Activated CD4-positive, alpha-beta T cell treated with anti-CD3 and anti-CD28 coated beads, Interleukin-2, amount 50 U/mL, for 48 hours (primary cell): ENCODE measurements at regions not wholly inside any gene's neighbourhood (a gene's known extent, or its start where the extent isn't known, plus 50 kb on each side); places are given as distances from the start of the nearest gene placed in this dataset.
"Not testable (repeated sequence)": the region's sequence is repeated elsewhere in the genome, so short reads cannot be mapped to it uniquely, and the experiment has no call there.

Experiments used
- DNase-seq, 2 experiments: peaks; one replicate each; pipeline ENCODE4 v3.0.0-alpha.2; 2020

GRCh38 chr18:56487801-56488200 lies 150.6 kb downstream of the TXNL1 start:
- DNase-seq, result no peak

- no peak for DNase-seq
These were observed 155.0 kb downstream of the TXNL1 start for GRCh38 chr18:56483386-56483785.

GRCh38 chr18:56482813-56483212 lies 155.6 kb downstream of the TXNL1 start:
- DNase-seq, result not testable (repeated sequence)

GRCh38 chr18:56481751-56482150 lies 156.6 kb downstream of the TXNL1 start:
- DNase-seq, result no peak

DNA sequence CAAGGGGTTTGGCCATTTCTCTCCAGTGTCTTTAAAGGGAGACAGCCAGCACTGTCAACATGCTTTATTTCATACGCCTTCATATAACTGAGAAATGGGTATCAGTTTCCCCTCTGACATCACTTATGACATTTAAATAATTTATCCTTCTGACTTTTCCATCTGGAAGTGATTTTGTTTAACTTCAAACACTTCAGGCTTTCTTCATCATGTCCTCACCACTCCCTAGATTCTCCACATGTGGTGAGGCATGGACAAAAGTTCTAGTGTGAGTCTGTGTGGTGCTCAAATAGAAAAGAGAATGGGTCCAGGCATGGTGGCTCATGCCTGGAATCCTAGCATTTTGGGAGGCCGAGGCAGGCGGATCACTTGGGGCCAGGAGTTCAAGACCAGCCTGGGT lies 158.6 kb downstream of the TXNL1 start:
- no peak for DNase-seq

DNA sequence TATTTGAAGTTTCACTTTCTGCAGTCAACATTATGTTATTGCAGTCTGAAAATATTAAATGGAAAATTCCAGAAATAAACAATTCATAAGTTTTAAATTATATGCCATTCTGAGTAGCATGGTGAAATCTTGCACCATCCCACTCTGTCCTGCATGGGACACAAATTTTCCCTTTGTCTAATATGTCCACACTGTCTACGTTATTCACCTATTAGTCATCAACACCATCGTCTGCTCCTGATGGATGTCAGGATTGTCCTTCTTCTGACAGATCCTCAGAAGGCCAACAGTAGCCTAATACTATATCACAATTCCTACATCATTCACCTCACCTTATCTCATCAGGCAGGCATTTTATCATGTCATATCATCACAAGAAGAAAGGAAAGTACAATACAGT lies 163.1 kb downstream of the TXNL1 start:
- no peak for DNase-seq

DNA sequence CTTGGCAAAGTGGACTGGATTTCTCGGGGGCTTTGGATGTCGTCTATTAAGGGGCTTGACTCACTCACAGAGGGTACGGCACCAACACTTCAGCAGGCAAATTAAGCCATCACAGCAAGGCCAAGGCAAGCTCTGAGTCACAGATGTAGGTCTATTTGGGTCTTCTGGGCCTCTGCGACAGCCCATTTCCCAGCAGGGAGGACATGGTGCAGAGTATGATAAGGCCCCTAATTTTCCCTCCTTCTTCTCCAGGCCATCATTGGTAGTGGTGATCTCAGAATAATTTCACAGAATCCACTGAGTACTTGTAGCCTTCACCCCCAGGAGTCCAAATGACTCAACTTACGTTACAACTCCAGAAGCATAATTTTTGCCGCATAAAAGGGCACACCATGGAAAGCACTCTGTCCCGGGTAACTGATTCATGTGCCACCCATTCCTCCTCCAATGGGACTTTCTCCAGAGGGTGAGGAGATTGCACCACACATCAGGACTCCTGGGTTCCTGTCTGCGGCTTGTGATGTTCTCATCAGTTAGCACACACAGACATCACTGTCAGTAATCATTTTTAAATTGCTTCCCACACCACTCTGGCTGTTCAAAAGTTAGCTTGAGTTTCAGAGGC lies 164.9 kb downstream of the TXNL1 start:
- no peak for DNase-seq

- no peak for DNase-seq
These were observed 167.7 kb downstream of the TXNL1 start for GRCh38 chr18:56470406-56471351.

DNA sequence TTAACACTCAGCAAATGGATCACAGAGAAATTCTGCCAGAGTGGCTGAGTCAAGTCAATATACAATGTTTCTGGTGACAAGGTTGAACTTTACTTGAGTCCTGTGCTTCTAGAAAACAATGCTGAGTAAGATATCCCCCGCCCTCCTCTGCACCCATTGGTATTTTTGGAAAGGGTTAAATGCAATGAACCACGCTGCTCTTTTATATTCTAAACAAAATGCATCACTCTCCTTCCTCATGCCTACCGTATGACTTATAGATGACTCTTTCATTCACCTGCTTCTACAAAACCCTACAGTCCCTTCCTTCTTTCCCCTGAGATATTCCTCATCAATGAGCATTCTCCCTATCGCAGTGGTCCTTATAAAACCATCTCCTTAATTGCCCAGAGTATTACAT lies 168.8 kb downstream of the TXNL1 start:
- DNase-seq, result no peak

GRCh38 chr18:56468396-56468795 lies 170.0 kb downstream of the TXNL1 start:
- DNase-seq, result no peak

- DNase-seq, result no peak
These were observed 176.1 kb downstream of the TXNL1 start for GRCh38 chr18:56462276-56462675.

DNA sequence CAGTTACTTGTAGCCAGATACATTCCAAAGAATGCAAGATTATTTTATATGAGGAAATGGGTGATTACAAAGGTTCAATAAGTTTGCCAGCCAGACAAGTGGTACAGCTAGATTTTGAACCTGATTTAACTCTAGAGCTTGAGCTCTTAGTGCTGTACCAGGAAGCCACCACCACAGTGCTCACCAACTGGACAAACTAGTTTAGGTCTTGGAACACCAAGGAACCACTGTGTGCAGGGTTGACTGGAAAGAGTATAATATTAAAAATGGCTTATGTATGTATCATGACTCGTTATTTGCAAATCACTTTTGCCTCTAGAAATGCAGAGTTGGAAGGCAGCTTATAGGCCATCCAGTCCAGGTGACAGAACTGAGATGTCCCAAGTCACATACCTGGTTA lies 177.2 kb downstream of the TXNL1 start:
- DNase-seq, result no peak

DNA sequence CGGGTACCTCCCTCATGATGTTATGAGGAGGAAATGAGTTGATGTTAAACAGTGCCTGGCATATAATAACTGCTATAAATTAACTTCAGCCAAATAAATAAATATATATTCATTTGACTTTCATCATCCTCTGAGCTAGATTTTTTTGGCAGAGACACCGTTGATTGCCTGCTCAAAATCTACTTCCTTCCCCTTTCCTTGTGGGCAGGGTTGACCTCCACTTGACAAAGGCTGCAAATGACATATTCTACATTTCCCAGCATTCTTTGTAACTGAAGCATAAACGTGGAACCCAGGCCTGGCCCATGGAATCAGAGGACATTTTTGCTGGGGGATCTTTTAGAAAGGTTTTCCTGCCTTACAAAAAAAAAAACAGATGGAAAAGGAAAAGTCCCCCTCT lies 177.8 kb downstream of the TXNL1 start:
- DNase-seq, result no peak

DNA sequence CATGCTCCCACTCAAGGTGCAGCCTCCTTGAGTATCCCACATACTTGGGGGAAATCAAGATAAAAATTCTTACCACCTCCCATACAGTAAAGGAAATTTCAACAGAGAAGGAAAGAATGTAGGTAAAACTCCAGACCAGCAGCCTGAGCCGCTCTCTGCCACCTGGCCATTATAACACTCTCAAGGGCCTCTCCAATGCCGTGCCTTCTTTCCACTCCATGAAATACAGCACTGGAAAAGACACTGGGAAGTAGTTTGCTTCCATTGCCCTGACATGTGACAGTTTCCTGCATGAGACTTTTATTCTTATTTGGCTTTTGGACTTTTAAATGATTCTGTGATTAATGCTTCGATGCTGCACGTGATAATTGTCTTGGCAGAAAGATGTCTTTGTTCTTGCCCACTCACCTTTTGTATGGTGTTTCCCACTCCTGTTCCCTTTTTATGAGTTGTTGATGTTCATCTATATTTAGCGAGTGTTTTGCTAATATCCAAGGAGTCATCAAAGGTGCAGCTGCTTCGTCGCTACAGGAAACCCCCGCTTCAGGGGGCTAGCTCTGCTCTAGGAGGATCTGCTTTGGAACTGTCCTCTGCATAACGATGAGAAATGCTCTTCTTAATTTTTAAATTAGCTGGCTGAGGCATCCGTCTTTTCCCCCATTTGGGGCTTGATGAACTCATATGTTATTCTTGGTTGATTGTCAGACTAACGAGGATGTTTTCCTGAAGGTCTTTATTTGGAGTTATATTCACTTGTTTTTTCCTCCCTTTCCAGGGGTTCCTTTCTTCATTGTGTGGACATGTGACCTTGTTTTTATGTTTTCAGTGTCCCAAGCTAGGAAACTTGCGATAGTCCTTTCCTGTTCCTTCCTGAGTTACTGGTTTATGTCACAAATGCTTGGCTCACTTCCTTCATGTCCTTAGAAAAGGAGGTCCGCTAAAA lies 179.4 kb downstream of the TXNL1 start:
- DNase-seq, result no peak

- DNase-seq, result no peak
These were observed 182.5 kb downstream of the TXNL1 start for GRCh38 chr18:56455874-56456273.

GRCh38 chr18:56455141-56455540 lies 183.3 kb downstream of the TXNL1 start:
- DNase-seq, result no peak

DNA sequence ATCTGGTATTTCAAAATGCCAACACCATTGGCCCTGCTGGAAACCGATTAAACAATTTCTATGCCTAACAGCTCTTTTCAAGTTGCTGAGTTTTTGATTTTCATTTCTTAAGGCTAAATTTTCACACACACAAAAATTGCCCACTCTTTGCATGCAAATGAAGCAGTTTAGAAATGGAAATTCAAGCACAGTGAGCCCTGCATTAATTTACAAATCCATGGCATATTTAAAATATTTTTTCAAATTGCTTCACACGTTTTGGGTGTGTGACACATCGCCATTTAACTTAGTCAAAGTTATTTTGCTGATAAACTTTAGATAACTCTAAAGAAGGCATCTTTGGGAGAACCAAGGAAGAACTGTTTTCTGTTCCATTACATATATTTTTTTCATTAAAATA lies 184.8 kb downstream of the TXNL1 start:
- DNase-seq, result no peak

DNA sequence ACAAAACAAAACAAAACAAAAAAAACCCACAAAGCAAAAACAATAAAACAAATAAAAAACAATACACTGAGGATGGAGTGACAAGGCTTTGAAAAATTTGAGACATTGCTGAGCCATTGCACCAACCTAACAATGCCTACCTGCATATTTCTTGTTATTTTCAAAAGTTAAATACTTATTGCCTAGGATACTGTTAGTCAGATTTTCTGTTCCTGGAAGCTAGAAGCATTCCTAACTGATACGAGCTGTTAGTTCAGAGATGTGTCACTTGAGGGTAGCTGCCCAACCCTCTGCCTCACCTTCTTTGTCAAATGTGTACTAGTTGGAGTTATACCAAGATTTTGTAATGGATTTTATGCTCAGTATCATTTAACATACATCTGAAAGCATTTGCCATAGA lies 187.2 kb downstream of the TXNL1 start:
- no peak for DNase-seq

DNA sequence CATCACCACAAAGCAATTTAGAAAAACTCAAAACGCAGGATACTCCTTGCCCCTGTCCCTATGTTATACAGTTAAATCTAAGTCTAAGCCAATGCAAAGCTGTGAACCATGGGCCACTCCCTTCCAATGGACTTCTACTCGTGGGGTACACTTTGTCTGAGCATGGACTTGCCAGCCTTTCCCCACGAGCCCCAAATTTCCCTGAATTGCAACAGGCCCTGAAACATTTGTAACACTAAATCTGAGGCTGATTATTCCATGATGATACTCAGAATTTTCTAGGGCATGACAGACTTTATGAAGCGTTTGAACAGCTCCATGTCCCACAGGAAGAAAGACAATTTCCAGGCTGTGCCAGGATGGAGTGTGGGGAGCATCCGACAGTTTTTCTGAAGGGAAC lies 189.6 kb downstream of the TXNL1 start:
- no peak for DNase-seq

GRCh38 chr18:56445422-56445821 lies 193.0 kb downstream of the TXNL1 start:
- DNase-seq, result no peak

GRCh38 chr18:56444201-56444600 lies 194.2 kb downstream of the TXNL1 start:
- no peak for DNase-seq

- no peak for DNase-seq
These were observed 195.1 kb downstream of the TXNL1 start for GRCh38 chr18:56443166-56443907.

GRCh38 chr18:56438480-56438879 lies 199.9 kb downstream of the TXNL1 start:
- DNase-seq, result not testable (repeated sequence)
